SK-N-SH (cell line): ENCODE measurements at regions not wholly inside any gene's neighbourhood (a gene's known extent, or its start where the extent isn't known, plus 50 kb on each side); places are given as distances from the start of the nearest gene placed in this dataset.

Experiments
- CTCF ChIA-PET: fragments of 300-600, 350-600 bp; formaldehyde crosslinking; extraction: SDS; loops from one replicate; lab custom pipeline; 2021; lab: Yijun Ruan, JAX
- POLR2A ChIA-PET: fragments of 350-600 bp; sonication (Branson Sonifier 250); formaldehyde crosslinking; extraction: SDS; loops from one replicate; lab custom pipeline; 2020; ENCODE audit warnings: antibody characterized with exemption, inconsistent platforms; lab: Yijun Ruan, JAX
- DNase-seq: peaks from one replicate; pipeline ENCODE4 v3.0.0; 2012
- H2AFZ ChIP-seq: fragments of 200-600 bp; sonication (generic); 2 replicates; pipeline ENCODE4 v1.8.1; 2016; ENCODE audit warnings: antibody characterized with exemption, mild to moderate bottlenecking, low read depth
- H3F3A ChIP-seq: fragments of 200-600 bp; sonication (generic); replicated peaks from 2 replicates; pipeline ENCODE3; 2016; ENCODE audit warnings: antibody characterized with exemption, mild to moderate bottlenecking; ENCODE audit not compliant: insufficient read depth
- H3K27ac ChIP-seq, 2 experiments: fragments of 200-500 bp in 1 of 2; fragments of 200-600 bp in 1 of 2; sonication (Bioruptor generic) in 1 of 2; sonication (generic), shearing (Covaris generic) in 1 of 2; 2 replicates each; pipeline versions ENCODE4 v1.5.1 to v1.6.1; 2014 to 2016; ENCODE audit warnings: low read depth in 2 of 2, inconsistent platforms in 1 of 2, low read length in 1 of 2, mild to moderate bottlenecking in 1 of 2, mixed read lengths in 1 of 2
- H3K27me3 ChIP-seq: fragments of 200-600 bp; sonication (generic), shearing (Covaris generic); 2 replicates; pipeline ENCODE4 v1.6.1; 2016; ENCODE audit warnings: mixed run types; ENCODE audit not compliant: insufficient read depth
- H3K36me3 ChIP-seq, 2 experiments: fragments of 200-500 bp in 1 of 2; fragments of 200-600 bp in 1 of 2; sonication (Bioruptor generic) in 1 of 2; sonication (generic) in 1 of 2; replicated peaks in 1 of 2; 2 replicates each; pipeline versions ENCODE3 to v1.5.1; 2014 to 2016; ENCODE audit warnings: low read length in 1 of 2, mild to moderate bottlenecking in 1 of 2; ENCODE audit not compliant: insufficient read depth in 2 of 2, control insufficient read depth in 1 of 2
- H3K4me1 ChIP-seq, 2 experiments: fragments of 200-500 bp in 1 of 2; fragments of 200-600 bp in 1 of 2; sonication (Bioruptor generic) in 1 of 2; sonication (generic), shearing (Covaris generic) in 1 of 2; 2 replicates each; pipeline versions ENCODE4 v1.5.1 to v1.6.1; 2014 to 2016; ENCODE audit warnings: low read depth in 1 of 2, low read length in 1 of 2, mixed run types in 1 of 2; ENCODE audit not compliant: insufficient read depth in 2 of 2, control insufficient read depth in 1 of 2
- H3K4me2 ChIP-seq: fragments of 200-600 bp; sonication (generic), shearing (Covaris generic); 2 replicates; pipeline ENCODE4 v1.6.1; 2017; ENCODE audit warnings: mixed run types
- H3K4me3 ChIP-seq, 2 experiments: fragments of 200-500 bp in 1 of 2; fragments of 200-600 bp in 1 of 2; sonication (Bioruptor generic) in 1 of 2; sonication (generic), shearing (Covaris generic) in 1 of 2; 2 replicates each; pipeline versions ENCODE4 v1.5.1 to v1.8.1; 2014 to 2016; ENCODE audit warnings: low read depth in 2 of 2, inconsistent platforms in 1 of 2, low read length in 1 of 2, mild to moderate bottlenecking in 1 of 2, mixed read lengths in 1 of 2, moderate library complexity in 1 of 2
- H3K79me2 ChIP-seq: fragments of 200-600 bp; sonication (generic); 2 replicates; pipeline ENCODE4 v1.8.1; 2017; ENCODE audit warnings: mild to moderate bottlenecking; ENCODE audit not compliant: insufficient read depth
- H3K9ac ChIP-seq: fragments of 200-600 bp; sonication (generic); 2 replicates; pipeline ENCODE4 v1.6.1; 2017; ENCODE audit warnings: mixed run types
- H3K9me2 ChIP-seq: fragments of 200-600 bp; sonication (generic); 2 replicates; pipeline ENCODE4 v1.6.1; 2017; ENCODE audit warnings: mixed run types
- H3K9me3 ChIP-seq: fragments of 200-600 bp; sonication (generic); 2 replicates; pipeline ENCODE4 v1.6.1; 2017; ENCODE audit warnings: mixed run types, mild to moderate bottlenecking, moderate library complexity
- H4K20me1 ChIP-seq: fragments of 200-600 bp; sonication (generic); 2 replicates; pipeline ENCODE4 v1.6.1; 2017; ENCODE audit warnings: mild to moderate bottlenecking, mixed run types; ENCODE audit not compliant: insufficient read depth
- CHD2 ChIP-seq: fragments of 150-350 bp; IDR thresholded peaks from 2 replicates; pipeline ENCODE4 v1.6.1; 2018; ENCODE audit warnings: low read length; ENCODE audit not compliant: partially characterized antibody
- ELF1 ChIP-seq: IDR thresholded peaks from 2 replicates; pipeline ENCODE4 v1.4.0; 2012
- EZH2phosphoT487 ChIP-seq: fragments of 200-600 bp; sonication (generic); IDR thresholded peaks from 2 replicates; pipeline ENCODE4 v1.6.1; 2017; ENCODE audit warnings: low read depth, mixed run types, mild to moderate bottlenecking, antibody characterized with exemption, moderate library complexity, borderline replicate concordance
- FOSL2 ChIP-seq: IDR thresholded peaks from 2 replicates; pipeline ENCODE4 v1.4.0; 2012; ENCODE audit warnings: low read depth, mild to moderate bottlenecking, moderate library complexity, borderline replicate concordance
- FOXJ3 ChIP-seq: sonication (generic); formaldehyde crosslinking; IDR thresholded peaks from 2 replicates; pipeline ENCODE4 v1.5.1; 2020; ENCODE audit warnings: mild to moderate bottlenecking, missing genetic modification reagents
- GATA2 ChIP-seq: sonication (generic); formaldehyde crosslinking; IDR thresholded peaks from 2 replicates; pipeline ENCODE4 v1.5.0; 2020; ENCODE audit warnings: mild to moderate bottlenecking, missing genetic modification reagents
- JUND ChIP-seq: IDR thresholded peaks from 2 replicates; pipeline ENCODE4 v1.4.0; 2012
- MAX ChIP-seq: IDR thresholded peaks from 2 replicates; pipeline ENCODE4 v1.4.0; 2012; ENCODE audit warnings: low read depth
- MEF2A ChIP-seq: IDR thresholded peaks from 2 replicates; pipeline ENCODE4 v1.4.0; 2012; ENCODE audit warnings: low read depth, borderline replicate concordance
- MXI1 ChIP-seq: IDR thresholded peaks from 2 replicates; pipeline ENCODE4 v1.6.1; 2012; ENCODE audit warnings: mild to moderate bottlenecking, low read depth, low read length, improper control_type of control experiment
- RCOR1 ChIP-seq: fragments of 150-350 bp; IDR thresholded peaks from 2 replicates; pipeline ENCODE4 v1.6.1; 2017; ENCODE audit warnings: antibody characterized with exemption, low read length
- REST ChIP-seq: IDR thresholded peaks from 2 replicates; pipeline ENCODE4 v1.6.1; 2012; ENCODE audit warnings: mild to moderate bottlenecking, low read depth, low read length, moderate library complexity
- RFX5 ChIP-seq: IDR thresholded peaks from 2 replicates; pipeline ENCODE4 v1.6.1; 2012; ENCODE audit warnings: mild to moderate bottlenecking, improper control_type of control experiment, low read length
- SMC3 ChIP-seq: IDR thresholded peaks from 2 replicates; pipeline ENCODE4 v1.6.1; 2012; ENCODE audit warnings: low read depth, low read length, improper control_type of control experiment
- TCF12 ChIP-seq: IDR thresholded peaks from 2 replicates; pipeline ENCODE4 v1.4.0; 2012
- TEAD4 ChIP-seq: IDR thresholded peaks from 2 replicates; pipeline ENCODE4 v1.4.0; 2012; ENCODE audit warnings: mild to moderate bottlenecking, borderline replicate concordance; ENCODE audit not compliant: insufficient read depth
- USF1 ChIP-seq: IDR thresholded peaks from 2 replicates; pipeline ENCODE4 v1.4.0; 2012; ENCODE audit warnings: low read depth, borderline replicate concordance
- YY1 ChIP-seq: IDR thresholded peaks from 2 replicates; pipeline ENCODE4 v1.4.0; 2012; ENCODE audit warnings: low read depth, mild to moderate bottlenecking
- WGBS: methylation state at CpG from one replicate; pipeline ENCODE4 v1.1.6; 2017; ENCODE audit warnings: low lambda C conversion rate; 5-methylcytosine and 5-hydroxymethylcytosine counted together

- Histone ChIP-seq H3K4me3 (no peak overlapping the region), H3F3A (no peaks in the 10 kb centered on the region), H2AFZ (no peak overlapping the region), H3K27me3 (peaks cover 4% of the 10 kb centered on the region; the same call in 1 of the 2 replicates), H3K4me2 (no peak overlapping the region), H3K36me3 (no peaks in the 10 kb centered on the region), H3K9ac (no peak overlapping the region), H3K79me2 (no peaks in the 10 kb centered on the region), H3K4me1 (no peaks in the 10 kb centered on the region), H3K9me3 (no peaks in the 10 kb centered on the region), H3K27ac (no peak overlapping the region), H4K20me1 (no peaks in the 10 kb centered on the region), H3K9me2 (no peaks in the 10 kb centered on the region)
- 3% methylated on average over 2 of the region's 2 CpGs for WGBS
- POLR2A ChIA-PET, result no interaction called here
- DNase-seq, result no peak
- no peak for TF ChIP-seq USF1
- CTCF ChIA-PET, result no interaction called here
Measured at GRCh38 chr7:97595439-97595838, 136.4 kb upstream of the TAC1 start.

GRCh38 chr7:97601931-97602457 lies 129.9 kb upstream of the TAC1 start:
- Histone ChIP-seq H2AFZ (no peak overlapping the region), H3K27ac (no peak overlapping the region), H3K9me3 (no peaks in the 10 kb centered on the region), H3K4me1 (no peaks in the 10 kb centered on the region), H3K27me3 (peaks cover 4% of the 10 kb centered on the region; the same call in 1 of the 2 replicates), H3F3A (no peaks in the 10 kb centered on the region), H3K79me2 (no peaks in the 10 kb centered on the region), H3K4me2 (no peak overlapping the region), H3K9ac (no peak overlapping the region), H4K20me1 (no peaks in the 10 kb centered on the region), H3K4me3 (no peak overlapping the region), H3K36me3 (no peaks in the 10 kb centered on the region), H3K9me2 (no peaks in the 10 kb centered on the region)
- 3% methylated on average over 1 of the region's 1 CpG for whole genome bisulfite sequencing
- CTCF ChIA-PET, result no interaction called here
- no peak for DNase-seq
- POLR2A ChIA-PET, result no interaction called here
- TF ChIP-seq SMC3, result no peak
- no peak for TF ChIP-seq RCOR1
- TF ChIP-seq RFX5, result no peak
- no peak for TF ChIP-seq TEAD4
- no peak for TF ChIP-seq MEF2A
- TF ChIP-seq YY1, result no peak

- H3K9me3 ChIP-seq, result no peaks in the 10 kb centered on the region
- no peak overlapping the region for H3K27ac ChIP-seq
- ChIA-PET POLR2A (no interaction called here), CTCF (no interaction called here)
- TF ChIP-seq YY1 (no peak), MXI1 (no peak), RFX5 (no peak), TCF12 (no peak), MAX (no peak), ELF1 (no peak), GATA2 (no peak), FOSL2 (no peak), EZH2phosphoT487 (no peak), CHD2 (no peak), MEF2A (no peak), FOXJ3 (CRISPR knock-in tag) (no peak), JUND (no peak), REST (no peak)
- H3K9ac ChIP-seq, result no peak overlapping the region
- no peaks in the 10 kb centered on the region for H3K36me3 ChIP-seq
- H4K20me1 ChIP-seq, result no peaks in the 10 kb centered on the region
- H3F3A ChIP-seq, result no peaks in the 10 kb centered on the region
- H3K4me1 ChIP-seq, result no peaks in the 10 kb centered on the region
- 18% methylated on average over 2 of the region's 2 CpGs for WGBS
- H3K79me2 ChIP-seq, result no peaks in the 10 kb centered on the region
- no peak overlapping the region for H3K4me2 ChIP-seq
- H3K9me2 ChIP-seq, result no peaks in the 10 kb centered on the region
- no peak overlapping the region for H3K4me3 ChIP-seq
- H3K27me3 ChIP-seq, result no peaks in the 10 kb centered on the region
- DNase-seq, result no peak
- H2AFZ ChIP-seq, result no peak overlapping the region
Measured at GRCh38 chr7:97620495-97620894, 111.4 kb upstream of the TAC1 start.
